CD4-positive, alpha-beta T cell treated with Interleukin-10 for 1 hour (primary cell): ENCODE measurements at regions not wholly inside any gene's neighbourhood (a gene's known extent, or its start where the extent isn't known, plus 50 kb on each side); places are given as distances from the start of the nearest gene placed in this dataset.

Experiments
- DNase-seq: peaks from one replicate; pipeline ENCODE4 v3.0.0-alpha.2; 2020

DNA sequence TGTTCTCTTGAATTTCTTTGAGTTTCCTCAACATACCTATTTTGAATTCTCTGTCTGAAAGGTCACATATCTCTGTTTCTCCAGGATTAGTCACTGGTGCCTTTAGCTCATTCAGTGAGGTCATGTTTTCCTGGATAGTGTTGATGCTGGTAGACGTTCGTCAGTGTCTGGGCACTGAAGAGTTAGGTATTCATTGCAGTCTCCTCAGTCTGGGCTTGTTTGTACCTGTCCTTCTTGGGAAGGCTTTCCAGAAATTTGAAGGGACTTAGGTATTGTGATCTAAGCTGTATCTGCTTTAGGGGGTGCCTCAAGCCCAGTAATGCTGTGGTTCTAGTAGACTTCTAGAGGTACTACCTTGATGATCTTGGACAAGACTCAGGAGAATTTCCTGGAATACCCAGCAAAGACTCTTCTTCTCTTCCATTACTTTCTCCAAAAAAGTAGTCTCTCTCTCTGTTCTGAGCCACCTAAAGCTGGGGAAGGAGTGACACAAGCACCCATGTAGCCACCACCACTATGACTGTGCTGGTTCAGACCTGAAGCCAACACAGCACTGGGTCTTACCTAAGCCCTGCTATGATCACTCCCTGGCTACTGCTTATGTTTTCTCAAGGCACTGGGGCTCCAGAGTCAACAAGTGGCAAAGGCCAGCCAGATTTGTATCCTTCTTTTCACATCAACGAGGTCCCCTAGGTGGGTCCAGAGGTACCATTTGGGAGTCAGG is 852.0 kb downstream of the BCL11A start:
- DNase-seq: no peak

DNA sequence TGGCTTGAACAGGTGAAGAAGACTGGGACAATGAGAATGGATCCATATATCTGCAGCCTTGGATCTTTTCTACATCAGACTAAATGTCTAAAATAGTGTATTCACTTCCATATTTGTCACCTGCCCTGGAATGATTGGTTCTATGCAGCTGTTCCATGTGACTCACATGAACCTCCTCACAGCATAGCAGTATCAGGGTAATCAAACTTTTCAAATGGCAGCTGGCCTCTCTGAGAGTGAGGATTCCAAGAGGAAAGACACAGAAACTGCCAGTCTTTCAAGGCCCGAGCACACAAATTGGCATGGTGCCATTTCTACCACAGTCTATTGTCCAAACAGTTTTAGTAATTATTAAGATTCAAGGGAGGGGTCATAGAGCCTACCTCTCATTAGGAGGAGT is 859.3 kb downstream of the BCL11A start:
- DNase-seq: no peak

DNA sequence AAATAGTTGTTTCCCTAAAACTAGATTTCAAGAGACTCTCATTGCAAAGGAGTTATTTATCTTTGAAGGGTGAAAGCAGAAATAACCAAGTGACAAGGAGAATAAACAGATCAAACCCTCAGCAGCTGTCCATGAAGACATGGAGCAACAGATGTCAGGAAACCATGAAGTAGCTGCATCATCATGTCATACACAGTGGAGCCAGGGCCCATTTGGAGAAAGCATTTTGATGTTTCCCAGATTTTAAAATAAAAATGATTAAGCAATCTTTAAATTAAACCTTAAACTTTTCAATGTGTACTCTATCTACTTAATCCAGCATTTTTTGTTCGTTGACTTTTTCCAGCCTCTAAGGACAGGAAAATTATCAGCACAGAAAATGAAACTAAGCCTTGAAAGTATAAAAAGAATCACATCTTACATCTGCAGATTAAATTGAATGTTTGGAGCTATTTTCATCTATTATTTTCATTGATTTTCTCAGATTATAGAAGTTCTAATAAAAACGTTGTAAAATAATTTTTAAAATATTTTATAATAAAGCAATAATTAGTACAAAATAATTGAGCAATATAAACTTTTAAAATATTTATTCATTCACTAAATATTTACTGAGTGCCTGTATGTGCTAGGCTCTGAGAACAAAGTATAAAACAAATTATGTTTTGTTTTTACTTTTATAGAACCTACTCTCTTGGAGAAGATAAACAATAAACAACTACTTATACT is 860.1 kb downstream of the BCL11A start:
- DNase-seq: no peak

DNA sequence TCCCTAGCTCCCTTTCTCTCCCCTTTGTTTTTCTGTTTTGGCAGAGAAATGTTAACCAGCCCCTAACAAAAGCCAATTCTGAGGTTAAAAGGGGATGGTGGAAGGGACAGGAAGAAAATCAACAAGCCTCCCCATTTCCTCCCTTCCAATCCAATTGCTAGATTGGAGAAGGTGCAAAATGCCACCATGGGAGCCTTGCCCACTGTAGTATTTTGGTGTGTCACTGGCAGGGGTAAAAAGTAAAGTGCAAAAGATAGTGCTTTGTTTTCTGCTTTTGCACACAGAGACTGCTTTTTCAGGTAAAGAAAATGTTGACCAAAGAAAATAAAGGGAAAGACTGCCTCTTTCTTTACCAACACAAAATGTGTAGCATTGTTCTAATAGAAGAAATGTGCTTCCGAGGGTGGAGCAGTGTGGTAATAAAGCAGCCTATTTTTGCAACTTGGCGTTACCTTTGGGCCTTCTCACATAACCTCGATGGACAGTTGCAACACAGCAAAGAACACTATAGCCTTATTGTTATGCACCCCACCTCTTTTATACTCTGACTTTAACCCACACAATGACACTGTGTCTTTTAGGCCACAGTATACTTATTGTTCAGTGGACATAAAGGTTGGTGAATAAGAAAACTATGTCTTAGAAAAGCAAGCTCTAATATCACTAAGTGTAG is 861.8 kb downstream of the BCL11A start:
- DNase-seq: no peak

DNA sequence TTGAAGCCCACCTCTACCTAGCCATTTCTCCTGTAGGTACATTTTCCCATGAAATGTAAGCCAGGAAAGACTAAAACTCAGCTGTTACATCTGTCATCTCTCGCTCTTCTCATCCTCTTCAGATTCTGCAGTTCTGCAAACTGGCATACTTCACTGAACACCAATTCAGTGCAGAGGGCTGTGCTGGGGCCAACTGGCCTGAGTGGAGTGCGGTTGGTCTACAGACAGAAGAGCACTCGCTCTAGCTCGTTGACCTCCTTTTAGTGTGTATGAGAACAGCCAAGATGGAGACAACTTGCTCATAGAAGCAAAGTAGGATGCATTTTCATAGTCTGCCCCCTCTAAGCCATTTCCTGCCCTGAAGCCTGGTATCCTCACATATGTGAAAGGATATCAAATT is 862.6 kb downstream of the BCL11A start:
- DNase-seq: no peak

DNA sequence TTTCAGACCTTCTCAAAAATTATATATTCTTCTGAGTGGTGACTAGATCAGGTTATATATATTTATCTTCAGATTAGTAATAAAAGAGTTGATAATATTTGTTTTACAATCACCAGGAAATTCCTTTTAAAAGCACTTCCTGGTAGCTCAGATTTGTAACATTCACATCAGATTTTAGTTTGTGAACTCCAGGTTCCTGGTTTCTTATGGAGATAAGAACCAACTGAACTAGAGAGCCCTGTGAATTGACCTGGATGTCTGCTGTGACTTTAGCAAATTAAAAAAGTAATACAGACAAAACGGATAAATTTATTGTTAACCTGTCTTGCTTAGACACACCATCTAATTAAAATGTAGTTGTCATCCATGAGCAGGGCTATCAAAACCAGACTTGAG is 868.7 kb downstream of the BCL11A start:
- no peak for DNase-seq

DNA sequence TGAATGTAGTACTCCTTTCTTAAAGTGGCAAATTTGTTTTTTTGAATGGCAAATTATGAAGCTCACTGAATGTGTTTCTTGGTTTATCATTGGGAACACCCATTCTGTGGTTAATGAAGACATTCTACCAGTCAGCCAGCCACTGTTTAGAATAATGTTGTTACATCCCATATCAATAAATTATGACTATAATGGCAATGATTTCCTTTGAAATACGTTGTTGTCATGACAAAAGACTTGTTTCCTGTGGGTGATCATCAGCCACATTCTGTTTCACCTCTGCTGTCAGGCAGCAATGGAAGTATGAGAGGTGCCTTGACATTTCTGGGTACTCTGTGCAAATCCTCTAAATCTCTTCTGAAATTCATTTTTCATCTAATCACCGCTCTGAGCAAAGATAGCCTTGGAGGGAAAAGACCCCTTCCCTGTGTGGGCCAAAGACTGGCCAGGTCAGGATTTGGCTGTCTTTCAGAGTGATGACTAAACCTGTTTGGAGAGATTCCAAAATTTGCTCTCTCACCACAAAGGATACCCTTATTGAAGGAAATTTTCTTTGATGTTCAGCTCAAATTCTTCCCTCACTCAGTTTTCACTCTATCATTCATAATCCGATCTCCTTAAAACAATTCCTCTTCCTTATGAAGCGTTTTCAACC is 869.2 kb downstream of the BCL11A start:
- no peak for DNase-seq

DNA sequence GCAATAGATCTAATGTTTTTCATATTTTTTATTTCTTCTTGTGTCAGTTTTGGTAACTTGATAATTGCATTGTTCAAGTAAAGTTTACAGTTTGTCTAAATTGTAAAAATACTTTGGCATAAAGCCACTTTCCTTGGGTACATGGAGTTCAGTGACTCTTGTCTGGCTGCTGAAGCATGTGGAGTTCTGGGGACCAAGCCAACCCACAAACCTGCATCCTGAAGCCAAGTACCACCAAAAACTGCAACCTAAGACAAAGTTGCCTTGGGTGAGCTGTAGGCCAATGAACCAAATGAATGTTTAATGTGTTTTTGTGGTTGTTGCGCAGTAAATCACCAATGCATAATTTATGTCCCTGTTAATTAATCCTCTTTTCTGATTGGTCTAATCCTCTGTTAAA is 872.6 kb downstream of the BCL11A start:
- no peak for DNase-seq

DNA sequence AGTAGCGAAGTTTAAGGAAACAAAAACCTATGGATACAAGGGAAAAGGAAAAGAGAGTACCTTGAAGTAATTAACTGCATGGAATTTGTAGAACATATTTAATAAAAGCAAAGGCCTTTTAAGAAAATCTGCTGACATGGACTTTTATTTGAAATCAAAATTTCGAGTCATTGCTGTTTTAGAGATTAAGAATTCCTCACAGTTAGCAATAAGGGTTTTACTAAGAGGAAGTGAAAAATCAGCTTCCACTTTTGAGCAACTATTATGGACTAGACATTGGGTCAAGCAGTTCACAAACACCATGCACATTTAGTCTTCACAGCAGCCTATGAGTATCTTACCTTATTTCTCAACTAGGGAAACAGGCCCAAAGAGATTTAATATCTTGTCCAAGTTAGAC is 876.3 kb downstream of the BCL11A start:
- DNase-seq: no peak

DNA sequence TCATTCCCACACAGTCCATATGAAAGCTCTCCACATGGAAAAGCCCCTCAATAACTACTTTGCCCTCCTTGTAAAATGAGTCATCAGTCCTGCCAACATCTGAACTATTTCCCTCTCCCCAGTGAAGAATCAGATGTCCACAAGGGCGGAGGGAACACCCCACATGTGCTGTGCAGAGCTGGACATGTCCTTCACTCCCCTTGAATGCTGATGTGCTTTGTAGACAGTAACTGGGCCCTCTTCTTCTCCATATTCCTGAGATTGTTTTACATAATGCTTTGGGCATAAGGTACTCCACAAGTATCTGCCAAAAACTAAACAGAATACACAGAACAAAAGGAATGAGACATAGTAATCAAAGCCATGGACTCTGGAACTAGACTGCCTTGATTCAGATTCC is 879.4 kb downstream of the BCL11A start:
- DNase-seq: no peak

DNA sequence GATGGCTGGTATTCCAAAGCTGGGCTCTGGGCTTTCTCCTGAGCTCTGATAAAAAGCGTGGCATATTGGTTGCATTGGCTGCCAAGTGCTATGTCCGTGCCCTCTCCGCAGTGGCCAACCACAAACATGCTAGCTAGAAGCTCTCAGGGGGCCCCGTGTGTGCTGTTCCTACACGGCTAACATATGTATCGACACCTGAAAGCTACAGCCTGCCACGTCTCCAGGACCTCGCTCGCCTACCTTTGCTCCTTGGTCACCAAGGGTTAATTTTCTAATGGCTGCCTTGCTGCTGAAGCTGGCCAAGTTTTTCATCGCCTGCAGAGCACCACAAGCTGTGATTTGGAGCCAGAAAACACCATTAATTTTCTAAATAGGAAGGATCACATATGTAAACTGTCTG is 888.4 kb downstream of the BCL11A start:
- no peak for DNase-seq

DNA sequence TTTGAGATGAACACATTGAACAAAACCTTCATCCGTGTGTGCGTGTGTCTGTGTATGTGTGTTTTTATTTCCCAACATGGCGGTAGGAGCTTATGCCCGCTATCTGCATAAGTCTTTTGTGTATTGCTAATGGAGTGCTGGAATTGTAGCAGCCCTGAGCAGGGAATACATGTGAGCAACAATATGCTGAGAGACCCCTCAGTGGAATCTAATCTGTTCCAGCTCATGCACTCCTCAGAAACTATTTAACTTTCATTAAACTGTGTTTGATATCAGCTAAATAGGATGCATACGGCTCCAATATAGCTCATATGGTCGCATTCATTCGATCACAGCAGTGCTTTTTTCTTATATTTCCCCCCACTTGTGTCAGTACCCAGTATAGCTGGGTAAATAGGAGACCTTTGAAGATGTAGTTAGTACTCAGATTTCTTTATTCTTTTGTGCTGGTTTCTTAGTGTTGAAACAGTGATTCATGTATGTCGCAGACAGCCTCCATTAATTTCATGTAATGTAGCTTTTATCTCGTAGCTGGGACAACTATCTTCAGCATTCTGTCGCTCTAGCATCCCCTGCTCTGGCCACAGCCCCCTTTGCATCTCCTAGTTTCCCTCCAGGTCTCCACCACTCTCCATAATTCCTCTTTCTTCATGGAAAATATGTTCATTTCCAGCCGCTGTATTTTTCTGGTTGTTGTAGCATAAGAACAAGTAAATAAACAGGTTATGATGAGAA is 891.2 kb downstream of the BCL11A start:
- no peak for DNase-seq

DNA sequence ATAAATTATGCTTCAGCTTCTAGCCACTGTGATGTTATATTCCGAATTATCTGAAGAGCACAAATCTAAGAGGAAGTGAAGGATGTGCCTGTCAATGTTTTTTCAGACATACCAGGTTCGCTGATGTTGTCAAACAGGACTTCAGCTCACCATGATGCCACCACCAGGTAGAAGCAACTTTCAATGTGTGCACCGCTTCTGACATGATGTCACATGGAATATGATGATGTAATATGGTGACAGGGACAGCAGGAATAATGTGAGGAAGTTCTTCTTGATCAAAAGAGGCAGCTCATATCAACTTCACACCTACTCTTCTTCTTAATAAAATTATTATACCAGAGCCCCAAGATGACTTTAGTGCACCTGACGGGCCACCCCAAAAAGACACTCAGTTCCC is 893.2 kb downstream of the BCL11A start:
- DNase-seq: no peak

DNA sequence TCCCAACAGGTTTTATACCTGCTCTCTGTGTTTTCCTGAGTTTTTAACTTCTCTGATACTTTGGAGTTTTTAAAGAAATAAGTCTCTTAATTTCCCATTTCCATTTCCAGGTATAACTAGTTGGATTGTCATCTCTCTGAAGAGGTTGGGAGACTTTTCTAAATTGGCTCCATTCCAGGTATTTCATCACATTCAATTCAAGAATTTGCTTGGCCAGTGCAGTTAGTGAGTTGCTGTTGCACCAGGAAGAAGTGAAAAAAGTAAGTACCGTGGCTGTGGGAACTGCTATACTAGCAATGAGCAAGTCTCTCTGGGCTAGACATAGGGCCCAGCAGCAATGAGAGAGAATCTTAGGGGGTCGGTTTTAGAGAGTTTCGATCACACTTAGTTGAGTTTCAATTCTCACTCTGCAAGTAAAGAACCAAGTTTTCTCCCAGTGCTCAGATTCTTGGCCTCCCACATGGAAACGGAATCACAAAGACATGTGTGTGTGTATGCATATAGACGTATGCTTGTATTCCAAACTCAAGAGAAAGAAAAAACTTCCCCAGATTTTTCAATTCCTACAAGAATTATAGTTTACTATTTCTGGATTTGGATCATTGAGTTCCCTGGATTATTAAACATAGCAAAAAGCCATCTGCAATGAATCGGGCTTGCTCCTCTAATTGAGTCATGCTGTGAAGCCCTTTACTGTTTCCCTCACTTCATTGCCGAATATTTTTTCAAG is 894.4 kb downstream of the BCL11A start:
- no peak for DNase-seq

DNA sequence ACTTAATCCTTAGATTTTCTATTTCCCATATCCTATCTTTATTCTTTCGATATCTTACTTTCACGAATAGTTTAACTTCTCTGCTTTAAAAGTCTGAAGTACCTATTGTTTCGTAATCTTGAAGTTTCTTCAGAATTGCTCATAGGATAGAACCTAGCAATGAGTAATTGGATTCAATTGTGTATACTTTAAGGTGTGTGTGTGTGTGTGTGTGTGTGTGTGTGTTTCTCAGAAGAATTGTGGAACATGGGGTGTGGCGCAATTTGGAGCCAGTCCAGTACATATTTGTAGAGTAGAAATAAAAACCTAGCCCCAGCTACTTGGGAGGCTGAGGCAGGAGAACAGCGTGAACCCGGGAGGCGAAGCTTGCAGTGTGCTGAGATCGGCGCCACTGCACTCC is 897.6 kb downstream of the BCL11A start:
- DNase-seq: no peak

DNA sequence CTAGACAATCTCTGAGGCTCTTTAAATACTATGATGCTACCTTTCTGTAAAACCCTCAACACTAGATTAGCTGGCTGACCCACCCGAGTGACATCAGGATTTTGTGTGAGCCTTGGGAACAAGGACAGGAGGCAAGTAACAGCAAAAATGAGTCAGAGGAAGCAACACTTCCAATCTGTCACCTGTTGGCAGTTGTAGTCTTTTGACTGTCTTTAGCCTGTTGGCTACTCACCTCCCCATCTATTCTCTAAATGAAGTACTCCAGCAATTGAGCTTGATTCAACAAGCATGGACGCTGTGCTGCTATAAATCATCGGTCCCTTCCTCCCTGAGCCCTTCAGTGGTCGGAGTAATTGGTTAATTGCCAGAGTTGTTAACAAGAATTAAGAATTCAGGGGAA is 898.7 kb downstream of the BCL11A start:
- no peak for DNase-seq

DNA sequence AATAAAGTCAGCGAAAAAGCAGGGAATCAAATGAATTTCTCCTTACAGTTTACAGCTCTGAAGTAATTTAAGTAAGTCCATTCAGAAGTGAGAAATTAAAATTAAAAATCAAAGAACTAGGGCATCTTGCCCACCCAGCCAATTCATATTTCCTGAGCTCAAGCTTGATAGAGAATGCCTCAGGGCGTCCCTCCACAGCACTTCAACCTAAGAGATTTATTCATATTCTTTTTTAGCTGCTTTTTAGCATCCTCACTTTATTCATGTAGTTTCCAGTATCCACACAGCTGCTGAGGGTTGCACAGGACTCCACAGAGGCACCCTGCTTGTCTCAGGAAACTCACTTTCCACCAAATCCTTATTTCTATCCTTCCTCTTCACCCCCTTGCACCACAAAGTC is 900.3 kb downstream of the BCL11A start:
- DNase-seq: no peak

DNA sequence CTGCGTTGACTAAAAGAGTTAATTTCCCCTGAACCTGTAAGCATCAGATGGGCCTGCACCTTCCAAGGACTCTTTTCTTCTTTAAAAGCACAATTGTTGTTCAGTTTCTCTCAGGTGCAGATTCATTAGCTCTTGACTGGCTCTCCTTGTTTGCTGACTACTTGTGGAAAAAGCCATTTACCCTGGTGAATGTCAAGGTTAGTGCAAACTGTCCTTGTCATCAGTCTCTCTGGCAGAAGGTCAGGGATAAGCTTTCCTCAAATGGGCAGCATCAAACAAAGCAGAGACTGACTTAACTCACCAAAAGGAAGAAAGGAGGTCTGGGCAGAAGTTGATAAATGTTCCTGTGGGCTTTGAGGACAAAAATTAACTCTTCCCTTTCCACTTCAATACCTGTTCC is 922.7 kb downstream of the BCL11A start:
- no peak for DNase-seq

DNA sequence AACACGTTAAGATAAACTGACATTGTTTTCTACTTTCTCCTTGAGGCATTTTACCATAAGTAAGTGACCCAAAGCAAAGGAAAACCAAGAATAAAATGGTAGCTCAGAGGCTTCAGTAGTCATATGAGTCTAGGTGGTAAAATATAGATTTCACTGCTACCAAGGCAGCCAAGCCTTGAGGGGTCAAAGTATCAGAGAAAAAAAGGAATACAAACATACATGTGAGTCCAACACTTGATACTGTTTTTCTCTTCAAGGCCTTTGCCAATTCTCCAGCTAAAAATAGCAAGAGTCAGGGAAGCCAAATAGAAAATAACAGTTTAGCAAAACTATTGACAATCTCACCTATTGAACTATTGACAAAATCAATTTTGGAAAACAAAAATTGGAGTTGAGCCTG is 925.9 kb downstream of the BCL11A start:
- no peak for DNase-seq

DNA sequence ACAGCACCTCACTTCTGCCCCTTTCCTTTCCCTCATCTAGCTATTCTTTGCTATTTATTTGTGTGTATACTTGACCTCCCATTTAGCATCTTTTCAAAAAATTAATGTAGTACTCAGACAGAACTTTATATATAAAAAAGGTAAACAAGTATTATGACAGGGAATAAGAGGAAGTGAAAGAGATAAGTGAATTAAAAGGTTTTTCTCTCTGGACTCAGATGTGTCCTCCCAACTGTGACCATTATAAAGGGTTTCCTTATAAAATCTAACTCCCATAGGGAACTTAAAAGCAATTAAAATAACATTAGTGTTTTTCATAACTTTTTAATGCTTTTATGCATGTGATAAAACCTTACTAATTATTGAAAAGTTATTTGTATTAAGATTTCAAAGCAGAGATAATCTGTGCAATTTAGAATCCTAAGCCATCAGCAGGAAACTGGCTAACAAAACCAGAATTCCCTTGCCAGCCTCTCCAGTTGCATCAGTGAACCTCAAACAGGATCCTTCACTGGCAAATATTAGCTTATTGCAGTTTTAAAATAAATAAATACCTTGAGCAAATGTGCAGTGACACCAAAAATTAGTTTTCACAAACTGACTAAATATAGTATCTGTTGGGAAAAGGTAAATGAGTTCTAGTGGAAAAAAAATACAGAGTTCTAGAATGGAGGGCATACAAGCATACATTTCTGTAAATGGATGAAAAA is 930.7 kb downstream of the BCL11A start:
- no peak for DNase-seq

DNA sequence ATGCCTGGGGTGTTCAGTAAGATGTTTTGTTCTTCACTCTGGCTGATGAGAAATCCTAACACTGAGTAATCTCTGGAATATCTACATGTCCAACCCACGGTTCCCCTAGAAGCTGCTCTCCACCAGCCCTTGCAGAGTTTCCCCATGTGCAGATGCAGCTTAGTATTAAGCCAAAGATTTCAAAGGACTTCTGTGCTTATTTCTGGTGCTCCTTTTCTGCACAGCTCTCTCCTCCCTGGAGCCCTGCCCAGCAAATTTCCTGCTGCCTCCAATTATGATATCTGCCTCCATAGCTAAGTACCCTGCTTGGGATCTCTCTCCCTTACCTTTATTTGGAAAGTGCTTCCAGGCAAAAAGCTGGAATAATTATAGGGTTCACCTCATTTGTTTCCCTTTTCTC is 949.3 kb downstream of the BCL11A start:
- DNase-seq: no peak
